GM12891 (cell line): ENCODE measurements at regions not wholly inside any gene's neighbourhood (a gene's known extent, or its start where the extent isn't known, plus 50 kb on each side); places are given as distances from the start of the nearest gene placed in this dataset.

ENCODE experiments used
- PAX5 ChIP-seq: IDR thresholded peaks from 2 replicates; pipeline ENCODE4 v1.6.1; 2011; ENCODE audit warnings: low read length, moderate library complexity, mild to moderate bottlenecking; ENCODE audit not compliant: insufficient read depth, severe bottlenecking
- POLR2A ChIP-seq: IDR thresholded peaks from 2 replicates; pipeline ENCODE4 v1.6.1; 2011; ENCODE audit warnings: low read depth, low read length, control low read depth
- POLR2AphosphoS5 ChIP-seq: IDR thresholded peaks from 2 replicates; pipeline ENCODE4 v1.6.1; 2011; ENCODE audit warnings: low read depth, low read length, control low read depth
- POU2F2 ChIP-seq: IDR thresholded peaks from 2 replicates; pipeline ENCODE4 v1.6.1; 2011; ENCODE audit warnings: low read depth, mild to moderate bottlenecking, control low read depth, low read length, moderate library complexity
- SPI1 ChIP-seq: IDR thresholded peaks from 2 replicates; pipeline ENCODE4 v1.6.1; 2011; ENCODE audit warnings: low read depth, low read length, control low read depth
- TAF1 ChIP-seq: IDR thresholded peaks from 2 replicates; pipeline ENCODE4 v1.6.1; 2011; ENCODE audit warnings: low read depth, low read length, control low read depth

- TF ChIP-seq POLR2A (no peak), TAF1 (no peak), POLR2AphosphoS5 (no peak), SPI1 (no peak), PAX5 (no peak), POU2F2 (no peak)
Observed at GRCh38 chr10:105837951-105838350, 1196.9 kb downstream of the SORCS3 start.
